ENCODE measurements at regions not wholly inside any gene's neighbourhood (a gene's known extent, or its start where the extent isn't known, plus 50 kb on each side); places are given as distances from the start of the nearest gene placed in this dataset.
"Not testable (repeated sequence)": the region's sequence is repeated elsewhere in the genome, so short reads cannot be mapped to it uniquely, and the experiment has no call there.

DNA sequence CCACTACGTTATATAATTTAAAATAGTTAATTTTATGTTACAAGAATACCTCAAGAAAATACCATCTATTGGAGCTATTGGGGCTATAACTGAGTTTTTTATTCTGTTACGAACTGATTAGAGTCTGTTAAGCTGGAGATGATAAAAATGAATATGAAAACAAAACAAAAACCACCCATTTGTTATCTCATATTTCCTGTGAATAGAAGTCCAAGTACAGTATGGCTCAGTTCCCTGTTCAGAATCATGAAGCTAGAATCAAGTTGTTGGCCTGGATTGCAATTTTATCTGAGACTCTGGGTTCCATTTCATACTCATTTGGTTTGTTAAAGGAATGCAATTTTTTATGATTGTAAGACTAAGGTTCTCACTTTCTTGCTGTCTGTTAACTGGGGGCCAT, 319.1 kb upstream of the PCDH18 start:
- Histone ChIP-seq H3K4me2 (ENCODE audit: insufficient read depth, low read length) (no peak overlapping the region), H3K4me1 (ENCODE audit: control insufficient read depth, extremely low read depth, insufficient read depth, low read length) (no peaks in the 10 kb centered on the region), H3K79me2 (ENCODE audit: control insufficient read depth, insufficient read depth, low read length) (no peaks in the 10 kb centered on the region), H4K20me1 (replicated peaks; ENCODE audit: control insufficient read depth, extremely low read depth, insufficient read depth, low read length) (no peaks in the 10 kb centered on the region), H3K9me1 (replicated peaks; ENCODE audit: control insufficient read depth, extremely low read depth, insufficient read depth, low read length) (no peaks in the 10 kb centered on the region), H3K27me3 (ENCODE audit: control insufficient read depth in 2 of 2, insufficient read depth in 2 of 2, low read length in 2 of 2) (no peaks in the 10 kb centered on the region), H2AFZ (ENCODE audit: low read depth, low read length) (no peak overlapping the region), H3K36me3 (ENCODE audit: control insufficient read depth in 2 of 2, extremely low read depth in 1 of 2, insufficient read depth in 2 of 2, low read length in 2 of 2) (no peaks in the 10 kb centered on the region), H3K4me3 (replicated peaks in 1 of 3; ENCODE audit: insufficient read depth in 1 of 3, low read depth in 1 of 3, low read length in 3 of 3) (no peak overlapping the region), H3K9me3 (replicated peaks; ENCODE audit: control insufficient read depth, insufficient read depth, low read length) (no peaks in the 10 kb centered on the region), H3K27ac (ENCODE audit: insufficient read depth, low read depth, low read length) (no peak overlapping the region), H3K9ac (replicated peaks; ENCODE audit: extremely low read depth, insufficient read depth, low read length) (no peak overlapping the region)
- ChIA-PET POLR2A (interaction anchor here (0.5 kb wide), 1 partner anchor 1112 kb away, joined by 3 read pairs; no protein-coding TSS in a partner anchor), CTCF (interaction anchor here (0.9 to 1.7 kb wide), 3 partner anchors 31 to 728 kb away, joined by 3 to 5 read pairs (median 3); no protein-coding TSS in a partner anchor)
- DNase-seq (ENCODE audit: low read depth, low spot score) (no peak), FAIRE-seq (no peak)
- no TSS peak for BruUV-seq (replicated peaks)
- intact Hi-C loops (cut with micrococcal nuclease): no loop called here
- dilution Hi-C loops (cut with MboI; ENCODE audit: extremely low pct_ligation_motif_present, low sequenced_read_pairs): no loop called here
- TF ChIP-seq MYC (IDR thresholded peaks at IDR 0.05; ENCODE audit: low read depth, low read length) (no peak), POLR2AphosphoS5 (IDR thresholded peaks at IDR 0.05; ENCODE audit: insufficient read depth, low read depth, low read length) (no peak), EZH2 (IDR thresholded peaks at IDR 0.05; ENCODE audit: borderline replicate concordance, low read depth, low read length, severe bottlenecking) (no peak), GATA2 (IDR thresholded peaks at IDR 0.05; ENCODE audit: insufficient read depth, insufficient read length, low read depth, low read length) (no peak), JUN (IDR thresholded peaks at IDR 0.05; ENCODE audit: borderline replicate concordance, insufficient read depth, insufficient read length, low read depth) (no peak), FOS (IDR thresholded peaks at IDR 0.05; ENCODE audit: borderline replicate concordance, insufficient read depth, low read length) (no peak), POLR2A (IDR thresholded peaks at IDR 0.05; ENCODE audit: low read depth, low read length) (no peak)
- TF ChIP-seq, protein P1, sequence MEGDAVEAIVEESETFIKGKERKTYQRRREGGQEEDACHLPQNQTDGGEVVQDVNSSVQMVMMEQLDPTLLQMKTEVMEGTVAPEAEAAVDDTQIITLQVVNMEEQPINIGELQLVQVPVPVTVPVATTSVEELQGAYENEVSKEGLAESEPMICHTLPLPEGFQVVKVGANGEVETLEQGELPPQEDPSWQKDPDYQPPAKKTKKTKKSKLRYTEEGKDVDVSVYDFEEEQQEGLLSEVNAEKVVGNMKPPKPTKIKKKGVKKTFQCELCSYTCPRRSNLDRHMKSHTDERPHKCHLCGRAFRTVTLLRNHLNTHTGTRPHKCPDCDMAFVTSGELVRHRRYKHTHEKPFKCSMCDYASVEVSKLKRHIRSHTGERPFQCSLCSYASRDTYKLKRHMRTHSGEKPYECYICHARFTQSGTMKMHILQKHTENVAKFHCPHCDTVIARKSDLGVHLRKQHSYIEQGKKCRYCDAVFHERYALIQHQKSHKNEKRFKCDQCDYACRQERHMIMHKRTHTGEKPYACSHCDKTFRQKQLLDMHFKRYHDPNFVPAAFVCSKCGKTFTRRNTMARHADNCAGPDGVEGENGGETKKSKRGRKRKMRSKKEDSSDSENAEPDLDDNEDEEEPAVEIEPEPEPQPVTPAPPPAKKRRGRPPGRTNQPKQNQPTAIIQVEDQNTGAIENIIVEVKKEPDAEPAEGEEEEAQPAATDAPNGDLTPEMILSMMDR (IDR thresholded peaks at IDR 0.05; ENCODE audit: extremely low read depth in 1 of 2, insufficient read depth in 1 of 2, low read depth in 1 of 2, low read length in 2 of 2): no peak
- TF ChIP-seq, protein P2, sequence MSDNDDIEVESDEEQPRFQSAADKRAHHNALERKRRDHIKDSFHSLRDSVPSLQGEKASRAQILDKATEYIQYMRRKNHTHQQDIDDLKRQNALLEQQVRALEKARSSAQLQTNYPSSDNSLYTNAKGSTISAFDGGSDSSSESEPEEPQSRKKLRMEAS (IDR thresholded peaks at IDR 0.05; ENCODE audit: insufficient read depth, insufficient read length): no peak

DNA sequence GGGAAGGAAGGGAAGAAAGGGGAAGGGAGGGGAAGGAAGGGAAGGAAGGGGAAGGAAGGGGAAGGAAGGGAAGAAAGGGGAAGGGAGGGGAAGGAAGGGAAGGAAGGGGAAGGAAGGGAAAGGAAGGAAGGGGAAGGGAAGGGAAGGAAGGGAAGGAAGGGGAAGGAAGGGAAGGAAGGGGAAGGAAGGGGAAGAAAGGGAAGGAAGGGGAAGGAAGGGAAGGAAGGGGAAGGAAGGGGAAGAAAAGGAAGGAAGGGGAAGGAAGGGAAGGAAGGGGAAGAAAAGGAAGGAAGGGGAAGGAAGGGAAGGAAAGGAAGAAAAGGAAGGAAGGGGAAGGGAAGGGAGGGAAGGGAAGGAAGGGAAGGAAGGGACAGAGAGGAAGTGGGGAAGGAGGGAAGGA, 295.7 kb upstream of the PCDH18 start:
- DNase-seq (ENCODE audit: low read depth, low spot score); H3K9me3 ChIP-seq (replicated peaks; ENCODE audit: control insufficient read depth, insufficient read depth, low read length); H3K9me1 ChIP-seq (replicated peaks; ENCODE audit: control insufficient read depth, extremely low read depth, insufficient read depth, low read length); H3K4me3 ChIP-seq (replicated peaks in 1 of 3; ENCODE audit: insufficient read depth in 1 of 3, low read depth in 1 of 3, low read length in 3 of 3); H3K4me2 ChIP-seq (ENCODE audit: insufficient read depth, low read length); CTCF ChIA-PET; H2AFZ ChIP-seq (ENCODE audit: low read depth, low read length); intact Hi-C loops (cut with micrococcal nuclease); H3K79me2 ChIP-seq (ENCODE audit: control insufficient read depth, insufficient read depth, low read length); H3K27me3 ChIP-seq (ENCODE audit: control insufficient read depth in 2 of 2, insufficient read depth in 2 of 2, low read length in 2 of 2); H3K9ac ChIP-seq (replicated peaks; ENCODE audit: extremely low read depth, insufficient read depth, low read length); H3K27ac ChIP-seq (ENCODE audit: insufficient read depth, low read depth, low read length); FAIRE-seq; POLR2A ChIA-PET; BruUV-seq (replicated peaks); H4K20me1 ChIP-seq (replicated peaks; ENCODE audit: control insufficient read depth, extremely low read depth, insufficient read depth, low read length); H3K36me3 ChIP-seq (ENCODE audit: control insufficient read depth in 2 of 2, extremely low read depth in 1 of 2, insufficient read depth in 2 of 2, low read length in 2 of 2); dilution Hi-C loops (cut with MboI; ENCODE audit: extremely low pct_ligation_motif_present, low sequenced_read_pairs); H3K4me1 ChIP-seq (ENCODE audit: control insufficient read depth, extremely low read depth, insufficient read depth, low read length): not testable (repeated sequence)

All from endothelial cell of umbilical vein (primary cell).